Left ventricle myocardium inferior (tissue), 1 donor: ENCODE measurements at regions not wholly inside any gene's neighbourhood (a gene's known extent, or its start where the extent isn't known, plus 50 kb on each side); places are given as distances from the start of the nearest gene placed in this dataset.

Source experiments
- DNase-seq: peaks from one replicate; pipeline ENCODE4 v3.0.0-alpha.2; 2020
- H3K27ac ChIP-seq: fragments of 200-600 bp; replicated peaks from 2 replicates; pipeline ENCODE4 v1.8.0; 2021
- H3K27me3 ChIP-seq: fragments of 200-600 bp; 2 replicates; pipeline ENCODE4 v1.8.0; 2021; ENCODE audit warnings: low read depth
- H3K36me3 ChIP-seq: fragments of 200-600 bp; 2 replicates; pipeline ENCODE4 v1.8.0; 2021
- H3K4me1 ChIP-seq: fragments of 200-600 bp; 2 replicates; pipeline ENCODE4 v1.8.0; 2021
- H3K4me3 ChIP-seq: fragments of 200-600 bp; 2 replicates; pipeline ENCODE4 v1.8.0; 2021; ENCODE audit warnings: mild to moderate bottlenecking, moderate library complexity
- H3K9me3 ChIP-seq: fragments of 200-600 bp; replicated peaks from 2 replicates; pipeline ENCODE4 v1.8.0; 2021
- CTCF ChIP-seq: fragments of 200-600 bp; IDR thresholded peaks from 2 replicates; pipeline ENCODE4 v1.8.0; 2021; ENCODE audit warnings: antibody characterized with exemption, mild to moderate bottlenecking, borderline replicate concordance
- intact Hi-C: fragments of 100-400 bp; cut with micrococcal nuclease; formaldehyde crosslinking; loops from one replicate; pipeline ENCODE4 v1.11.0; 2022
- donor health status: DM: no; HTN: yes; CAD: no; lungs with severe emphysema.

- Histone ChIP-seq H3K27ac (no peak overlapping the region), H3K9me3 (no peaks in the 10 kb centered on the region), H3K27me3 (no peaks in the 10 kb centered on the region), H3K36me3 (no peaks in the 10 kb centered on the region), H3K4me1 (no peaks in the 10 kb centered on the region), H3K4me3 (no peak overlapping the region)
- no peak for TF ChIP-seq CTCF
- intact Hi-C loops: no loop called here
- no peak for DNase-seq
Observed at GRCh38 chr21:16040601-16041000, 310.8 kb downstream of the USP25 start.

GRCh38 chr21:16044676-16045075, 314.9 kb downstream of the USP25 start:
- Histone ChIP-seq H3K9me3 (no peaks in the 10 kb centered on the region), H3K4me1 (no peaks in the 10 kb centered on the region), H3K27me3 (no peaks in the 10 kb centered on the region), H3K4me3 (no peak overlapping the region), H3K36me3 (no peaks in the 10 kb centered on the region), H3K27ac (no peak overlapping the region)
- DNase-seq: no peak
- intact Hi-C loops: no loop called here
- no peak for TF ChIP-seq CTCF

GRCh38 chr21:16046656-16047330, 317.0 kb downstream of the USP25 start:
- no peak for DNase-seq
- no peaks in the 10 kb centered on the region for H3K36me3 ChIP-seq
- intact Hi-C loops: no loop called here

GRCh38 chr21:16047904-16048303, 318.1 kb downstream of the USP25 start:
- no peak for TF ChIP-seq CTCF
- Histone ChIP-seq H3K27ac (no peak overlapping the region), H3K4me1 (no peaks in the 10 kb centered on the region), H3K36me3 (no peaks in the 10 kb centered on the region), H3K4me3 (no peak overlapping the region), H3K9me3 (peaks cover 10% of the 10 kb centered on the region), H3K27me3 (no peaks in the 10 kb centered on the region)
- DNase-seq: no peak
- intact Hi-C loops: no loop called here

More at GRCh38 chr21:16046656-16047330, 317.0 kb downstream of the USP25 start:
- Histone ChIP-seq H3K9me3 (peaks cover 10% of the 10 kb centered on the region), H3K4me3 (no peak overlapping the region), H3K4me1 (no peaks in the 10 kb centered on the region), H3K27ac (no peak overlapping the region), H3K27me3 (no peaks in the 10 kb centered on the region)
- no peak for TF ChIP-seq CTCF

GRCh38 chr21:16055014-16055413, 325.2 kb downstream of the USP25 start:
- Histone ChIP-seq H3K4me3 (no peak overlapping the region), H3K9me3 (peaks cover 14% of the 10 kb centered on the region), H3K27me3 (no peaks in the 10 kb centered on the region), H3K36me3 (no peaks in the 10 kb centered on the region), H3K4me1 (no peaks in the 10 kb centered on the region), H3K27ac (no peak overlapping the region)
- intact Hi-C loops: no loop called here
- no peak for DNase-seq
- no peak for TF ChIP-seq CTCF
